Erythroblast (primary cell): ENCODE measurements at regions not wholly inside any gene's neighbourhood (a gene's known extent, or its start where the extent isn't known, plus 50 kb on each side); places are given as distances from the start of the nearest gene placed in this dataset.

Source experiments
- GATA1 ChIP-seq: IDR thresholded peaks from 2 replicates; pipeline ENCODE4 v1.6.1; 2011; ENCODE audit warnings: low read depth, mild to moderate bottlenecking, control low read depth, low read length, moderate library complexity
- POLR2A ChIP-seq: IDR thresholded peaks from 2 replicates; pipeline ENCODE4 v1.6.1; 2011; ENCODE audit warnings: mild to moderate bottlenecking, low read length

DNA sequence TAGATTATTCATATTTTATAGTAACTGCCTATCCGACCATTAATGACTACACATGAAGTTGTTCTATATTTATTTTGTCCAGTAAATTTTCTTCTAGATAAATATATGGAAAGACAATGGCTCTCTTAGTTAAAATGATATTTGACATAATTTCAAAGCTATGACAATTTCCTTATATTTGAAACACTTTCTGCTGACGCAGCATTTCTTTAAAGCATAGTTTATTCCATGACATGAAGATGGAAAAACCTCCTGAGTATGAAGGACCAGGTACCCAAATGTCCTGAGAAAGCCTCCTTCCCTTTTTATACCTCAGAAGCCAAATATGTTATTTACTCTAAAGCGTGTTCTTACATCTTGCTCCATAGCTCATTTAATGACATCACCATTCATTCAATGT is 831.6 kb downstream of the EFNB2 start:
- TF ChIP-seq POLR2A (no peak), GATA1 (no peak)
